ENCODE measurements at regions not wholly inside any gene's neighbourhood (a gene's known extent, or its start where the extent isn't known, plus 50 kb on each side); places are given as distances from the start of the nearest gene placed in this dataset.

- H3K27me3 Mint-ChIP-seq (ENCODE audit: low read depth): no peaks in the 10 kb centered on the region
- CTCF ChIA-PET: interaction anchor here (0.7 kb wide), 1 partner anchor 208 kb away, joined by 3 read pairs; no protein-coding TSS in a partner anchor
- no peak overlapping the region for H3K4me3 Mint-ChIP-seq
- no peak for DNase-seq
- H3K36me3 Mint-ChIP-seq (ENCODE audit: low read depth): no peaks in the 10 kb centered on the region
- H3K27ac Mint-ChIP-seq: no peak overlapping the region
- intact Hi-C loops (cut with micrococcal nuclease): no loop called here
- H3K9me3 Mint-ChIP-seq: peaks cover 1% of the 10 kb centered on the region
- H3K4me1 Mint-ChIP-seq (ENCODE audit: low read depth): no peaks in the 10 kb centered on the region
These were observed 414.9 kb downstream of the CENPC start for GRCh38 chr4:67130411-67130810.

- CTCF ChIA-PET: no interaction called here
- Mint-ChIP-seq H3K36me3 (ENCODE audit: low read depth) (no peaks in the 10 kb centered on the region), H3K27ac (no peak overlapping the region), H3K27me3 (ENCODE audit: low read depth) (no peaks in the 10 kb centered on the region), H3K4me1 (ENCODE audit: low read depth) (no peaks in the 10 kb centered on the region), H3K9me3 (peaks cover 3% of the 10 kb centered on the region), H3K4me3 (no peak overlapping the region)
- no peak for DNase-seq
- intact Hi-C loops (cut with micrococcal nuclease): no loop called here
These were observed 418.7 kb downstream of the CENPC start for GRCh38 chr4:67126570-67126969.

GRCh38 chr4:67125636-67126514 lies 419.4 kb downstream of the CENPC start:
- Mint-ChIP-seq H3K36me3 (ENCODE audit: low read depth) (no peaks in the 10 kb centered on the region), H3K4me3 (no peak overlapping the region), H3K27ac (no peak overlapping the region), H3K4me1 (ENCODE audit: low read depth) (no peaks in the 10 kb centered on the region), H3K27me3 (ENCODE audit: low read depth) (no peaks in the 10 kb centered on the region), H3K9me3 (peaks cover 3% of the 10 kb centered on the region)
- intact Hi-C loops (cut with micrococcal nuclease): no loop called here
- DNase-seq: no peak
- CTCF ChIA-PET: no interaction called here

GRCh38 chr4:67124716-67125115 lies 420.6 kb downstream of the CENPC start:
- intact Hi-C loops (cut with micrococcal nuclease): no loop called here
- CTCF ChIA-PET: no interaction called here
- H3K4me1 Mint-ChIP-seq (ENCODE audit: low read depth): no peaks in the 10 kb centered on the region

GRCh38 chr4:67122029-67122428 lies 423.3 kb downstream of the CENPC start:
- no peaks in the 10 kb centered on the region for H3K36me3 Mint-ChIP-seq (ENCODE audit: low read depth)
- CTCF ChIA-PET: no interaction called here
- no peak overlapping the region for H3K27ac Mint-ChIP-seq
- H3K27me3 Mint-ChIP-seq (ENCODE audit: low read depth): no peaks in the 10 kb centered on the region
- no peak overlapping the region for H3K4me3 Mint-ChIP-seq
- no peak for DNase-seq
- intact Hi-C loops (cut with micrococcal nuclease): no loop called here
- no peaks in the 10 kb centered on the region for H3K4me1 Mint-ChIP-seq (ENCODE audit: low read depth)
- peaks cover 6% of the 10 kb centered on the region for H3K9me3 Mint-ChIP-seq

More at GRCh38 chr4:67124716-67125115, 420.6 kb downstream of the CENPC start:
- Mint-ChIP-seq H3K27me3 (ENCODE audit: low read depth) (no peaks in the 10 kb centered on the region), H3K27ac (no peak overlapping the region), H3K36me3 (ENCODE audit: low read depth) (no peaks in the 10 kb centered on the region), H3K4me3 (no peak overlapping the region), H3K9me3 (peaks cover 3% of the 10 kb centered on the region)
- no peak for DNase-seq

GRCh38 chr4:67120369-67120768 lies 424.9 kb downstream of the CENPC start:
- no peaks in the 10 kb centered on the region for H3K4me1 Mint-ChIP-seq (ENCODE audit: low read depth)
- H3K27me3 Mint-ChIP-seq (ENCODE audit: low read depth): no peaks in the 10 kb centered on the region
- H3K27ac Mint-ChIP-seq: no peak overlapping the region
- no peaks in the 10 kb centered on the region for H3K36me3 Mint-ChIP-seq (ENCODE audit: low read depth)
- no peak for DNase-seq
- intact Hi-C loops (cut with micrococcal nuclease): no loop called here
- H3K4me3 Mint-ChIP-seq: no peak overlapping the region
- CTCF ChIA-PET: no interaction called here
- H3K9me3 Mint-ChIP-seq: peaks cover 6% of the 10 kb centered on the region

GRCh38 chr4:67109276-67109675 lies 436.0 kb downstream of the CENPC start:
- CTCF ChIA-PET: no interaction called here
- no peak overlapping the region for H3K27ac Mint-ChIP-seq

GRCh38 chr4:67106861-67107460 lies 438.3 kb downstream of the CENPC start:
- Mint-ChIP-seq H3K27me3 (ENCODE audit: low read depth) (peaks cover 3% of the 10 kb centered on the region), H3K36me3 (ENCODE audit: low read depth) (no peaks in the 10 kb centered on the region), H3K4me1 (ENCODE audit: low read depth) (no peaks in the 10 kb centered on the region), H3K4me3 (no peak overlapping the region), H3K9me3 (no peaks in the 10 kb centered on the region), H3K27ac (no peak overlapping the region)
- no peak for DNase-seq
- intact Hi-C loops (cut with micrococcal nuclease): no loop called here
- CTCF ChIA-PET: no interaction called here

More at GRCh38 chr4:67109276-67109675, 436.0 kb downstream of the CENPC start:
- Mint-ChIP-seq H3K36me3 (ENCODE audit: low read depth) (no peaks in the 10 kb centered on the region), H3K9me3 (no peaks in the 10 kb centered on the region), H3K4me1 (ENCODE audit: low read depth) (no peaks in the 10 kb centered on the region), H3K27me3 (ENCODE audit: low read depth) (no peaks in the 10 kb centered on the region), H3K4me3 (no peak overlapping the region)
- intact Hi-C loops (cut with micrococcal nuclease): no loop called here
- no peak for DNase-seq

GRCh38 chr4:67104145-67104544 lies 441.2 kb downstream of the CENPC start:
- Mint-ChIP-seq H3K4me1 (ENCODE audit: low read depth) (no peaks in the 10 kb centered on the region), H3K27ac (no peak overlapping the region), H3K9me3 (no peaks in the 10 kb centered on the region), H3K36me3 (ENCODE audit: low read depth) (no peaks in the 10 kb centered on the region), H3K4me3 (no peak overlapping the region), H3K27me3 (ENCODE audit: low read depth) (peaks cover 3% of the 10 kb centered on the region)
- intact Hi-C loops (cut with micrococcal nuclease): no loop called here
- no peak for DNase-seq
- CTCF ChIA-PET: no interaction called here

GRCh38 chr4:67103001-67103747 lies 442.1 kb downstream of the CENPC start:
- no peaks in the 10 kb centered on the region for H3K4me1 Mint-ChIP-seq (ENCODE audit: low read depth)
- H3K9me3 Mint-ChIP-seq: no peaks in the 10 kb centered on the region
- no peak overlapping the region for H3K27ac Mint-ChIP-seq
- CTCF ChIA-PET: interaction anchor here (0.5 kb wide), 1 partner anchor 31 kb away, joined by 4 read pairs; no protein-coding TSS in a partner anchor
- intact Hi-C loops (cut with micrococcal nuclease): no loop called here
- H3K27me3 Mint-ChIP-seq (ENCODE audit: low read depth): peaks cover 3% of the 10 kb centered on the region
- no peak overlapping the region for H3K4me3 Mint-ChIP-seq
- no peaks in the 10 kb centered on the region for H3K36me3 Mint-ChIP-seq (ENCODE audit: low read depth)
- no peak for DNase-seq

GRCh38 chr4:67101612-67102011 lies 443.7 kb downstream of the CENPC start:
- no peaks in the 10 kb centered on the region for H3K9me3 Mint-ChIP-seq
- no peaks in the 10 kb centered on the region for H3K36me3 Mint-ChIP-seq (ENCODE audit: low read depth)
- CTCF ChIA-PET: no interaction called here
- H3K4me3 Mint-ChIP-seq: no peak overlapping the region
- no peaks in the 10 kb centered on the region for H3K4me1 Mint-ChIP-seq (ENCODE audit: low read depth)
- intact Hi-C loops (cut with micrococcal nuclease): no loop called here
- no peak overlapping the region for H3K27ac Mint-ChIP-seq
- H3K27me3 Mint-ChIP-seq (ENCODE audit: low read depth): peaks cover 3% of the 10 kb centered on the region
- DNase-seq: no peak

- H3K4me3 Mint-ChIP-seq: no peak overlapping the region
- H3K4me1 Mint-ChIP-seq (ENCODE audit: low read depth): no peaks in the 10 kb centered on the region
- H3K27ac Mint-ChIP-seq: no peak overlapping the region
These were observed 453.0 kb downstream of the CENPC start for GRCh38 chr4:67092351-67092750.

More at GRCh38 chr4:67092351-67092750, 453.0 kb downstream of the CENPC start:
- DNase-seq: no peak
- Mint-ChIP-seq H3K27me3 (ENCODE audit: low read depth) (no peaks in the 10 kb centered on the region), H3K36me3 (ENCODE audit: low read depth) (no peaks in the 10 kb centered on the region), H3K9me3 (no peaks in the 10 kb centered on the region)
- CTCF ChIA-PET: no interaction called here
- intact Hi-C loops (cut with micrococcal nuclease): no loop called here
